Stomach (tissue), 8 donors: ENCODE measurements at regions not wholly inside any gene's neighbourhood (a gene's known extent, or its start where the extent isn't known, plus 50 kb on each side); places are given as distances from the start of the nearest gene placed in this dataset.
A peak's percentile ranks its signal among the peaks of the same experiment; 100 is the strongest.

Experiments used
- DNase-seq, 2 donors: peaks; one replicate each; pipeline versions ENCODE4 v3.0.0 to v3.0.0-alpha.2; 2013 to 2019
- H3K27ac ChIP-seq, 5 donors: fragments of 200-600 bp in 4 of 5; sonication (generic) in 4 of 5; one replicate each; pipeline ENCODE4 v1.5.1; 2013 to 2019; ENCODE audit warnings: mild to moderate bottlenecking in 1 of 5, moderate library complexity in 1 of 5
- H3K27me3 ChIP-seq, 3 donors: fragments of 200-600 bp; sonication (generic); one replicate each; pipeline ENCODE4 v1.5.1; 2017 to 2019; ENCODE audit warnings: mixed run types in 1 of 3
- H3K36me3 ChIP-seq, 4 donors: fragments of 200-600 bp; sonication (generic); 1 replicate in 3 of 4; 2 replicates in 1 of 4; pipeline ENCODE4 v1.5.1; 2016 to 2019
- H3K4me1 ChIP-seq, 4 donors: fragments of 200-600 bp; sonication (generic); one replicate each; pipeline ENCODE4 v1.5.1; 2016 to 2019
- H3K4me3 ChIP-seq, 4 donors: fragments of 200-600 bp; sonication (generic) in 3 of 4; one replicate each; pipeline ENCODE4 v1.5.1; 2016 to 2019; ENCODE audit warnings: mild to moderate bottlenecking in 1 of 4
- H3K9me3 ChIP-seq, 4 donors: fragments of 200-600 bp; sonication (generic); one replicate each; pipeline ENCODE4 v1.5.1; 2016 to 2019
- EP300 ChIP-seq: sonication (generic); formaldehyde crosslinking; IDR thresholded peaks from one replicate; pipeline ENCODE4 v1.6.1; 2017; ENCODE audit warnings: antibody characterized with exemption
- POLR2A ChIP-seq, 4 donors: fragments of 450-650 bp; IDR thresholded peaks; one replicate each; pipeline ENCODE4 v1.6.1; 2016; ENCODE audit warnings: antibody characterized with exemption in 4 of 4, control low read depth in 2 of 4, mild to moderate bottlenecking in 1 of 4, moderate library complexity in 1 of 4
- POLR2AphosphoS5 ChIP-seq, 3 donors: sonication (generic); formaldehyde crosslinking; IDR thresholded peaks; one replicate each; pipeline ENCODE4 v1.6.1; 2016; ENCODE audit warnings: antibody characterized with exemption in 3 of 3
- WGBS, 5 donors: extraction: QIAGEN DNeasy Blood & Tissue Kit in 3 of 5; methylation state at CpG; one replicate each; pipeline versions ENCODE4 v1.1.5 to v1.1.7; 2013 to 2018; 5-methylcytosine and 5-hydroxymethylcytosine counted together
- intact Hi-C: fragments of 100-400 bp; cut with DNase I; formaldehyde crosslinking; loops from one replicate; pipeline ENCODE4 v1.15.1; 2023; ENCODE audit warnings: low total_unique reads
- TF ChIP-seq, protein P1 (sequence below), 7 experiments: fragments of 450-650 bp in 4 of 7; fragments of 200-600 bp in 3 of 7; sonication (generic) in 3 of 7; IDR thresholded peaks; one replicate each; pipeline ENCODE4 v1.5.1; 2016 to 2019; ENCODE audit warnings: antibody characterized with exemption in 7 of 7, control low read depth in 2 of 7, mild to moderate bottlenecking in 1 of 7
- donor health status: healthy with polysubstance abuse.
- donor health status: Bipolar disorder and iron deficiency.
- donor health status: healthy.

DNA sequence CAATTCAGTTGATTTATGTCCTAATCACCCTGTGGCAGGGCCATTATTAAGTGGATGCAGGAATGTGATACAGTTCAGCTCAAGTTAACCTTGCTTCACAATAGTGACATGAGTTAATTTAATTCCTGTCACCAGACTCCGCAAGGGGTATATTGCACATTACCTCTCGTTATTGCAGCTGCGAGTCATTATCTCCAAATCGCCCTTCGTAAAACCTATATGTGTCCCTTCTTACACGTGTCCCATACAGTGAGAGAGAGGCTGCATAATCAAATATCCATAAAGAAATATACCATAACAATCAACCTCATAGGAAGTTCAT lies 369.9 kb upstream of the ANXA10 start:
- Histone ChIP-seq H3K9me3 (no peaks in the 10 kb centered on the region), H3K36me3 (no peaks in the 10 kb centered on the region), H3K27ac (no peak overlapping the region), H3K27me3 (no peaks in the 10 kb centered on the region), H3K4me1 (no peaks in the 10 kb centered on the region), H3K4me3 (no peak overlapping the region)
- 74 to 85% (median 80%) methylated on average over 6 of the region's 6 CpGs for WGBS, 5 donors
- TF ChIP-seq POLR2AphosphoS5 (IDR thresholded peaks at IDR 0.05) (no peak), POLR2A (IDR thresholded peaks at IDR 0.05) (no peak), EP300 (no peak)
- TF ChIP-seq, protein P1, sequence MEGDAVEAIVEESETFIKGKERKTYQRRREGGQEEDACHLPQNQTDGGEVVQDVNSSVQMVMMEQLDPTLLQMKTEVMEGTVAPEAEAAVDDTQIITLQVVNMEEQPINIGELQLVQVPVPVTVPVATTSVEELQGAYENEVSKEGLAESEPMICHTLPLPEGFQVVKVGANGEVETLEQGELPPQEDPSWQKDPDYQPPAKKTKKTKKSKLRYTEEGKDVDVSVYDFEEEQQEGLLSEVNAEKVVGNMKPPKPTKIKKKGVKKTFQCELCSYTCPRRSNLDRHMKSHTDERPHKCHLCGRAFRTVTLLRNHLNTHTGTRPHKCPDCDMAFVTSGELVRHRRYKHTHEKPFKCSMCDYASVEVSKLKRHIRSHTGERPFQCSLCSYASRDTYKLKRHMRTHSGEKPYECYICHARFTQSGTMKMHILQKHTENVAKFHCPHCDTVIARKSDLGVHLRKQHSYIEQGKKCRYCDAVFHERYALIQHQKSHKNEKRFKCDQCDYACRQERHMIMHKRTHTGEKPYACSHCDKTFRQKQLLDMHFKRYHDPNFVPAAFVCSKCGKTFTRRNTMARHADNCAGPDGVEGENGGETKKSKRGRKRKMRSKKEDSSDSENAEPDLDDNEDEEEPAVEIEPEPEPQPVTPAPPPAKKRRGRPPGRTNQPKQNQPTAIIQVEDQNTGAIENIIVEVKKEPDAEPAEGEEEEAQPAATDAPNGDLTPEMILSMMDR (IDR thresholded peaks at IDR 0.05), result no peak
- DNase-seq, result no peak
- intact Hi-C loops, result no loop called here

DNA sequence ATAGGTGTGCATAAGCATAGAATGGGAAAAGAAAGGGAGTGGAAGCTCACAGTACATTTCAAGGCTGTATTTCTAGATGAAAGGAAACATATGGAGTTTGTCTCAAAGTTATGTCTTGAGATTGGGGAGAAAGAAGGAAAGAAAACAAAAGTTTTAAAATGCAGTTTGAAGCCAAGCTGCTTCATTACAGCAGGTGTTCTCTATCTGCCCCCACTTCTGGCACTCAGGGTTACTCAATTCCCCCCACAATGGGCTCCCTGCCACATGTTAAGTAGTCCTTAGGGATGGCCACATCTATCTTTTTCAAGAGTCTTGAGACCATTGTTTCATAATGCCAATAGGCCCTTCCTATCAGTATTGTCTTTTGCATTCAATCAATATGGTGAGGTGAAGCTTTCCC lies 367.4 kb upstream of the ANXA10 start:
- DNase-seq, result peak in 1 of 2 donors; percentile 2
- no peaks in the 10 kb centered on the region for H3K27me3 ChIP-seq
- intact Hi-C loops, result no loop called here
- H3K9me3 ChIP-seq, result peaks cover 0 to 6% (median 1%) of the 10 kb centered on the region in 4 donors
- H3K27ac ChIP-seq, result no peak overlapping the region
- no peaks in the 10 kb centered on the region for H3K4me1 ChIP-seq
- H3K36me3 ChIP-seq, result no peaks in the 10 kb centered on the region
- TF ChIP-seq, protein P1 (IDR thresholded peaks at IDR 0.05), result no peak
- no peak for TF ChIP-seq POLR2A (IDR thresholded peaks at IDR 0.05)
- TF ChIP-seq EP300, result no peak
- TF ChIP-seq POLR2AphosphoS5 (IDR thresholded peaks at IDR 0.05), result no peak
- no peak overlapping the region for H3K4me3 ChIP-seq

DNA sequence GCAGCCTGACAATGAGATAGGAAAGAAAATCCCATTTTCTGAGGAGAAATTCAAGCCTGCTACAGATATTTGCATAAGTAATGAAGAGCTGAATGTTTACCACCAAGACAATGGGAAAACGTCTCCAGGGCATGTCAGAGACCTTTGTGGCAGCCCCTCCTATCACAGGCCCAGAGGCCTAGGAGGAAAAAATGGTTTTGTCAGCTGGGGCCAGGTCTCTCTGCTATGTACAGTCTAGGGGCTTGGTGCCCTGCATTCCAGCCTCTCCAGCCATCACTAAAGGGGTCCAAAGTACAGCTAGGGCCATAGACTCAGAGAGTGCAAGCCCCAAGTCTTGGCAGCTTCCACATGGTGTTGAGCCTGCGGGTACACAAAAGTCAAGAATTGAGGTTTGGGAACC lies 361.6 kb upstream of the ANXA10 start:
- no peaks in the 10 kb centered on the region for H3K4me1 ChIP-seq
- intact Hi-C loops, result no loop called here
- TF ChIP-seq POLR2AphosphoS5 (IDR thresholded peaks at IDR 0.05) (no peak), EP300 (no peak), POLR2A (IDR thresholded peaks at IDR 0.05) (no peak)
- TF ChIP-seq, protein P1 (IDR thresholded peaks at IDR 0.05), result no peak
- H3K27ac ChIP-seq, result no peak overlapping the region
- no peak overlapping the region for H3K4me3 ChIP-seq
- no peak for DNase-seq
- WGBS, 5 donors, result 55 to 64% (median 63%) methylated on average over 2 of the region's 2 CpGs
- H3K27me3 ChIP-seq, result no peaks in the 10 kb centered on the region
- H3K36me3 ChIP-seq, result no peaks in the 10 kb centered on the region
- H3K9me3 ChIP-seq, result peaks cover 0 to 23% (median 19%) of the 10 kb centered on the region in 4 donors

GRCh38 chr4:167745024-167745687 lies 347.2 kb upstream of the ANXA10 start:
- TF ChIP-seq POLR2AphosphoS5 (IDR thresholded peaks at IDR 0.05) (no peak), POLR2A (IDR thresholded peaks at IDR 0.05) (no peak), EP300 (no peak)
- TF ChIP-seq, protein P1 (IDR thresholded peaks at IDR 0.05), result no peak
- Histone ChIP-seq H3K9me3 (no peaks in the 10 kb centered on the region), H3K4me3 (no peak overlapping the region), H3K4me1 (no peaks in the 10 kb centered on the region), H3K27ac (no peak overlapping the region), H3K27me3 (no peaks in the 10 kb centered on the region), H3K36me3 (no peaks in the 10 kb centered on the region)
- intact Hi-C loops, result no loop called here
- WGBS, 5 donors, result 55 to 72% (median 61%) methylated on average over 6 of the region's 6 CpGs
- no peak for DNase-seq
